ENCODE measurements at regions not wholly inside any gene's neighbourhood (a gene's known extent, or its start where the extent isn't known, plus 50 kb on each side); places are given as distances from the start of the nearest gene placed in this dataset.

GRCh38 chr17:36812762-36813161 is 124.5 kb upstream of the LHX1 start:
- Histone ChIP-seq H3K9me3 (ENCODE audit: control insufficient read depth, low read length) (no peaks in the 10 kb centered on the region), H3K27me3 (ENCODE audit: control insufficient read depth in 1 of 2, insufficient read depth in 2 of 2, low read length in 1 of 2) (peaks cover 0 to 1% of the 10 kb centered on the region in 2 donors)
- 2 to 3% methylated on average over 9 of the region's 9 CpGs for WGBS, 2 donors

GRCh38 chr17:36813357-36813756 is 123.9 kb upstream of the LHX1 start:
- H3K27me3 ChIP-seq (ENCODE audit: control insufficient read depth in 1 of 2, insufficient read depth in 2 of 2, low read length in 1 of 2) = peaks cover 0 to 1% of the 10 kb centered on the region in 2 donors
- no peaks in the 10 kb centered on the region for H3K9me3 ChIP-seq (ENCODE audit: control insufficient read depth, low read length)
- DNase-seq (no peak), ATAC-seq (ENCODE audit: low FRiP score) (no peak)
- H3K4me1 ChIP-seq (ENCODE audit: control insufficient read depth in 1 of 2, insufficient read depth in 2 of 2, low read length in 2 of 2) = no peaks in the 10 kb centered on the region
- intact Hi-C loops (cut with DNase I) = no loop called here
- no peaks in the 10 kb centered on the region for H3K36me3 ChIP-seq (ENCODE audit: control insufficient read depth in 1 of 2, insufficient read depth in 2 of 2, low read length in 1 of 2)
- WGBS, 2 donors = 50 to 53% methylated on average over 5 of the region's 5 CpGs
- no peak overlapping the region for H3K27ac ChIP-seq (ENCODE audit: low read depth in 1 of 2, low read length in 2 of 2)
- no peak overlapping the region for H3K4me3 ChIP-seq (ENCODE audit: low read length in 2 of 2)

More at GRCh38 chr17:36812762-36813161, 124.5 kb upstream of the LHX1 start:
- DNase-seq (no peak), ATAC-seq (ENCODE audit: low FRiP score) (no peak)
- H3K4me3 ChIP-seq (ENCODE audit: low read length in 2 of 2) = no peak overlapping the region
- no peaks in the 10 kb centered on the region for H3K4me1 ChIP-seq (ENCODE audit: control insufficient read depth in 1 of 2, insufficient read depth in 2 of 2, low read length in 2 of 2)
- H3K36me3 ChIP-seq (ENCODE audit: control insufficient read depth in 1 of 2, insufficient read depth in 2 of 2, low read length in 1 of 2) = no peaks in the 10 kb centered on the region
- no peak overlapping the region for H3K27ac ChIP-seq (ENCODE audit: low read depth in 1 of 2, low read length in 2 of 2)
- intact Hi-C loops (cut with DNase I) = no loop called here

- Histone ChIP-seq H3K4me1 (ENCODE audit: control insufficient read depth in 1 of 2, insufficient read depth in 2 of 2, low read length in 2 of 2) (no peaks in the 10 kb centered on the region), H3K36me3 (ENCODE audit: control insufficient read depth in 1 of 2, insufficient read depth in 2 of 2, low read length in 1 of 2) (no peaks in the 10 kb centered on the region), H3K27me3 (ENCODE audit: control insufficient read depth in 1 of 2, insufficient read depth in 2 of 2, low read length in 1 of 2) (peaks cover 0 to 1% of the 10 kb centered on the region in 2 donors), H3K4me3 (ENCODE audit: low read length in 2 of 2) (no peak overlapping the region), H3K9me3 (ENCODE audit: control insufficient read depth, low read length) (no peaks in the 10 kb centered on the region), H3K27ac (ENCODE audit: low read depth in 1 of 2, low read length in 2 of 2) (no peak overlapping the region)
- no peak for DNase-seq
- intact Hi-C loops (cut with DNase I) = no loop called here
- no peak for ATAC-seq (ENCODE audit: low FRiP score)
- 31 to 36% methylated on average over 18 of the region's 18 CpGs for WGBS, 2 donors
These were observed 123.2 kb upstream of the LHX1 start for GRCh38 chr17:36813957-36814563.

- Histone ChIP-seq H3K36me3 (ENCODE audit: control insufficient read depth in 1 of 2, insufficient read depth in 2 of 2, low read length in 1 of 2) (no peaks in the 10 kb centered on the region), H3K4me1 (ENCODE audit: control insufficient read depth in 1 of 2, insufficient read depth in 2 of 2, low read length in 2 of 2) (no peaks in the 10 kb centered on the region), H3K4me3 (ENCODE audit: low read length in 2 of 2) (no peak overlapping the region), H3K27ac (ENCODE audit: low read depth in 1 of 2, low read length in 2 of 2) (no peak overlapping the region), H3K27me3 (ENCODE audit: control insufficient read depth in 1 of 2, insufficient read depth in 2 of 2, low read length in 1 of 2) (peaks cover 0 to 1% of the 10 kb centered on the region in 2 donors), H3K9me3 (ENCODE audit: control insufficient read depth, low read length) (no peaks in the 10 kb centered on the region)
- ATAC-seq (ENCODE audit: low FRiP score) = no peak
- intact Hi-C loops (cut with DNase I) = no loop called here
- DNase-seq = no peak
- WGBS, 2 donors = 67 to 69% methylated on average over 7 of the region's 7 CpGs
These were observed 122.3 kb upstream of the LHX1 start for GRCh38 chr17:36814958-36815357.

- no peak for DNase-seq
- 65 to 66% methylated on average over 17 of the region's 17 CpGs for WGBS, 2 donors
- no peak overlapping the region for H3K4me3 ChIP-seq (ENCODE audit: low read length in 2 of 2)
- peaks cover 0 to 1% of the 10 kb centered on the region in 2 donors for H3K27me3 ChIP-seq (ENCODE audit: control insufficient read depth in 1 of 2, insufficient read depth in 2 of 2, low read length in 1 of 2)
- H3K4me1 ChIP-seq (ENCODE audit: control insufficient read depth in 1 of 2, insufficient read depth in 2 of 2, low read length in 2 of 2) = no peaks in the 10 kb centered on the region
- no peaks in the 10 kb centered on the region for H3K36me3 ChIP-seq (ENCODE audit: control insufficient read depth in 1 of 2, insufficient read depth in 2 of 2, low read length in 1 of 2)
- intact Hi-C loops (cut with DNase I) = no loop called here
- no peak for ATAC-seq (ENCODE audit: low FRiP score)
- H3K9me3 ChIP-seq (ENCODE audit: control insufficient read depth, low read length) = no peaks in the 10 kb centered on the region
- no peak overlapping the region for H3K27ac ChIP-seq (ENCODE audit: low read depth in 1 of 2, low read length in 2 of 2)
These were observed 120.9 kb upstream of the LHX1 start for GRCh38 chr17:36816214-36816906.

- Histone ChIP-seq H3K36me3 (ENCODE audit: control insufficient read depth in 1 of 2, insufficient read depth in 2 of 2, low read length in 1 of 2) (no peaks in the 10 kb centered on the region), H3K4me1 (ENCODE audit: control insufficient read depth in 1 of 2, insufficient read depth in 2 of 2, low read length in 2 of 2) (no peaks in the 10 kb centered on the region), H3K9me3 (ENCODE audit: control insufficient read depth, low read length) (no peaks in the 10 kb centered on the region), H3K4me3 (ENCODE audit: low read length in 2 of 2) (no peak overlapping the region), H3K27me3 (ENCODE audit: control insufficient read depth in 1 of 2, insufficient read depth in 2 of 2, low read length in 1 of 2) (peaks cover 0 to 1% of the 10 kb centered on the region in 2 donors), H3K27ac (ENCODE audit: low read depth in 1 of 2, low read length in 2 of 2) (no peak overlapping the region)
- DNase-seq (no peak), ATAC-seq (ENCODE audit: low FRiP score) (no peak)
- WGBS, 2 donors = 84 to 90% methylated on average over 15 of the region's 15 CpGs
- intact Hi-C loops (cut with DNase I) = no loop called here
These were observed 120.4 kb upstream of the LHX1 start for GRCh38 chr17:36816907-36817288.

- no peaks in the 10 kb centered on the region for H3K4me1 ChIP-seq (ENCODE audit: control insufficient read depth in 1 of 2, insufficient read depth in 2 of 2, low read length in 2 of 2)
- intact Hi-C loops (cut with DNase I) = no loop called here
- H3K27me3 ChIP-seq (ENCODE audit: control insufficient read depth in 1 of 2, insufficient read depth in 2 of 2, low read length in 1 of 2) = peaks cover 0 to 1% of the 10 kb centered on the region in 2 donors
- ATAC-seq (ENCODE audit: low FRiP score) (no peak), DNase-seq (no peak)
- no peaks in the 10 kb centered on the region for H3K9me3 ChIP-seq (ENCODE audit: control insufficient read depth, low read length)
- no peak overlapping the region for H3K4me3 ChIP-seq (ENCODE audit: low read length in 2 of 2)
- 78 to 92% methylated on average over 5 of the region's 5 CpGs for WGBS, 2 donors
- H3K27ac ChIP-seq (ENCODE audit: low read depth in 1 of 2, low read length in 2 of 2) = no peak overlapping the region
- H3K36me3 ChIP-seq (ENCODE audit: control insufficient read depth in 1 of 2, insufficient read depth in 2 of 2, low read length in 1 of 2) = no peaks in the 10 kb centered on the region
These were observed 119.7 kb upstream of the LHX1 start for GRCh38 chr17:36817483-36818048.

GRCh38 chr17:36818134-36818825 is 119.0 kb upstream of the LHX1 start:
- intact Hi-C loops (cut with DNase I) = no loop called here
- H3K9me3 ChIP-seq (ENCODE audit: control insufficient read depth, low read length) = no peaks in the 10 kb centered on the region
- H3K27ac ChIP-seq (ENCODE audit: low read depth in 1 of 2, low read length in 2 of 2) = no peak overlapping the region
- 74 to 77% methylated on average over 9 of the region's 9 CpGs for WGBS, 2 donors
- H3K4me3 ChIP-seq (ENCODE audit: low read length in 2 of 2) = no peak overlapping the region
- H3K27me3 ChIP-seq (ENCODE audit: control insufficient read depth in 1 of 2, insufficient read depth in 2 of 2, low read length in 1 of 2) = peaks cover 0 to 1% of the 10 kb centered on the region in 2 donors
- DNase-seq (no peak), ATAC-seq (ENCODE audit: low FRiP score) (no peak)
- H3K36me3 ChIP-seq (ENCODE audit: control insufficient read depth in 1 of 2, insufficient read depth in 2 of 2, low read length in 1 of 2) = no peaks in the 10 kb centered on the region
- H3K4me1 ChIP-seq (ENCODE audit: control insufficient read depth in 1 of 2, insufficient read depth in 2 of 2, low read length in 2 of 2) = no peaks in the 10 kb centered on the region
